Endothelial cell of umbilical vein (primary cell): ENCODE measurements at regions not wholly inside any gene's neighbourhood (a gene's known extent, or its start where the extent isn't known, plus 50 kb on each side); places are given as distances from the start of the nearest gene placed in this dataset.

Experiments
- BruUV-seq: library from RNA; stranded (reverse); fragments of 400-500 nt; replicated peaks from 2 replicates; lab custom pipeline; 2021; lab: Mats Ljungman, UMichigan
- CTCF ChIA-PET: fragments of 300-600, 350-600 bp; sonication (Branson Sonifier 250); formaldehyde crosslinking; loops from one replicate; lab custom pipeline; 2021; ENCODE audit warnings: antibody characterized with exemption, inconsistent platforms; lab: Charles Lee
- POLR2A ChIA-PET: fragments of 300-600, 350-600 bp; sonication (Branson Sonifier 250); formaldehyde crosslinking; loops from one replicate; lab custom pipeline; 2021; ENCODE audit warnings: antibody characterized with exemption, inconsistent platforms; lab: Charles Lee
- DNase-seq: peaks from one replicate; pipeline ENCODE4 v3.0.0-alpha.2; 2011; ENCODE audit warnings: low read depth, low spot score
- FAIRE-seq: peaks from 2 replicates; lab custom pipeline; 2011; peaks lifted over from hg19 to GRCh38; lab: Jason Lieb, UNC
- H2AFZ ChIP-seq: 2 replicates; pipeline ENCODE4 v1.6.0; 2012; ENCODE audit warnings: low read depth, low read length, control low read depth, inconsistent platforms
- H3K27ac ChIP-seq: 2 replicates; pipeline ENCODE4 v1.5.1; 2011; ENCODE audit warnings: low read depth, mild to moderate bottlenecking, control low read depth, low read length, moderate library complexity; ENCODE audit not compliant: insufficient read depth
- H3K27me3 ChIP-seq, 2 experiments: 2 replicates each; pipeline versions ENCODE4 v1.6.0 to v1.6.1; 2011; ENCODE audit warnings: low read length in 2 of 2, mixed read lengths in 1 of 2; ENCODE audit not compliant: control insufficient read depth in 2 of 2, insufficient read depth in 2 of 2
- H3K36me3 ChIP-seq, 2 experiments: 2 replicates in 1 of 2; 3 replicates in 1 of 2; pipeline ENCODE4 v1.5.1; 2011; ENCODE audit warnings: low read length in 2 of 2, mild to moderate bottlenecking in 1 of 2, moderate library complexity in 1 of 2; ENCODE audit not compliant: control insufficient read depth in 2 of 2, insufficient read depth in 2 of 2; ENCODE audit errors: extremely low read depth in 1 of 2
- H3K4me1 ChIP-seq: 3 replicates; pipeline ENCODE4 v1.5.1; 2011; ENCODE audit warnings: mild to moderate bottlenecking, low read length; ENCODE audit not compliant: control insufficient read depth, insufficient read depth; ENCODE audit errors: extremely low read depth
- H3K4me2 ChIP-seq: 2 replicates; pipeline ENCODE4 v1.6.1; 2011; ENCODE audit warnings: low read length, control low read depth, mixed read lengths; ENCODE audit not compliant: insufficient read depth
- H3K4me3 ChIP-seq, 3 experiments: fragments of 200-600 bp in 1 of 3; sonication (generic), shearing (Covaris generic) in 1 of 3; replicated peaks in 1 of 3; 2 replicates each; pipeline ENCODE4 v1.5.1; 2011 to 2016; ENCODE audit warnings: control low read depth in 3 of 3, low read length in 3 of 3, mild to moderate bottlenecking in 2 of 3, inconsistent platforms in 1 of 3, low read depth in 1 of 3, moderate library complexity in 1 of 3; ENCODE audit not compliant: insufficient read depth in 1 of 3
- H3K79me2 ChIP-seq: 2 replicates; pipeline ENCODE4 v1.6.0; 2012; ENCODE audit warnings: low read length, inconsistent platforms; ENCODE audit not compliant: control insufficient read depth, insufficient read depth
- H3K9ac ChIP-seq: replicated peaks from 2 replicates; pipeline ENCODE3; 2011; ENCODE audit warnings: low read length, control low read depth; ENCODE audit not compliant: insufficient read depth; ENCODE audit errors: extremely low read depth
- H3K9me1 ChIP-seq: replicated peaks from 3 replicates; pipeline ENCODE4 v1.6.0; 2011; ENCODE audit warnings: mild to moderate bottlenecking, low read length; ENCODE audit not compliant: control insufficient read depth, insufficient read depth; ENCODE audit errors: extremely low read depth
- H3K9me3 ChIP-seq: replicated peaks from 2 replicates; pipeline ENCODE4 v1.5.1; 2012; ENCODE audit warnings: low read length, inconsistent platforms; ENCODE audit not compliant: control insufficient read depth, insufficient read depth
- H4K20me1 ChIP-seq: replicated peaks from 2 replicates; pipeline ENCODE3; 2011; ENCODE audit warnings: mild to moderate bottlenecking, low read length; ENCODE audit not compliant: control insufficient read depth, insufficient read depth; ENCODE audit errors: extremely low read depth
- CTCF ChIP-seq, 2 donors: IDR thresholded peaks; 1 replicate in 1 of 2; 2 replicates in 1 of 2; pipeline ENCODE4 v1.5.1; 2011; ENCODE audit warnings: low read length in 2 of 2, mild to moderate bottlenecking in 2 of 2, moderate library complexity in 2 of 2, control low read depth in 1 of 2, inconsistent platforms in 1 of 2, low read depth in 1 of 2; ENCODE audit not compliant: insufficient read depth in 1 of 2; ENCODE audit errors: extremely low read depth in 1 of 2
- EZH2 ChIP-seq: IDR thresholded peaks from 2 replicates; pipeline ENCODE4 v1.6.1; 2012; ENCODE audit warnings: borderline replicate concordance, low read depth, mild to moderate bottlenecking, moderate library complexity, low read length, inconsistent platforms; ENCODE audit not compliant: severe bottlenecking
- FOS ChIP-seq: IDR thresholded peaks from 2 replicates; pipeline ENCODE4 v1.6.1; 2011; ENCODE audit warnings: mild to moderate bottlenecking, low read length, moderate library complexity, borderline replicate concordance; ENCODE audit not compliant: insufficient read depth
- GATA2 ChIP-seq: IDR thresholded peaks from 2 replicates; pipeline ENCODE4 v1.7.0; 2011; ENCODE audit warnings: low read depth, mild to moderate bottlenecking, moderate library complexity, mixed read lengths, low read length; ENCODE audit not compliant: insufficient read length, insufficient read depth
- JUN ChIP-seq: IDR thresholded peaks from 2 replicates; pipeline ENCODE4 v1.6.1; 2011; ENCODE audit warnings: borderline replicate concordance, low read depth; ENCODE audit not compliant: insufficient read length, insufficient read depth
- MAX ChIP-seq: IDR thresholded peaks from 2 replicates; pipeline ENCODE4 v1.6.1; 2011; ENCODE audit not compliant: insufficient read depth, insufficient read length
- MYC ChIP-seq: IDR thresholded peaks from one replicate; pipeline ENCODE4 v1.6.1; 2011; ENCODE audit warnings: mild to moderate bottlenecking, low read depth, low read length
- POLR2A ChIP-seq: IDR thresholded peaks from 2 replicates; pipeline ENCODE4 v1.6.1; 2012; ENCODE audit warnings: low read depth, mild to moderate bottlenecking, control low read depth, low read length
- POLR2AphosphoS5 ChIP-seq: IDR thresholded peaks from 2 replicates; pipeline ENCODE4 v1.6.1; 2012; ENCODE audit warnings: low read depth, mild to moderate bottlenecking, control low read depth, low read length, moderate library complexity; ENCODE audit not compliant: insufficient read depth
- dilution Hi-C: fragments of 300-500 bp; cut with MboI; formaldehyde crosslinking; loops from one replicate; pipeline ENCODE4 v1.15.0; 2019; ENCODE audit warnings: low sequenced_read_pairs; ENCODE audit not compliant: extremely low pct_ligation_motif_present
- intact Hi-C: fragments of 100-400 bp; cut with micrococcal nuclease; formaldehyde crosslinking; loops from one replicate; pipeline ENCODE4 v1.10.0; 2022

- H3K27me3 ChIP-seq: peaks cover 0 to 2% of the 10 kb centered on the region in 2 experiments
- no peak overlapping the region for H3K9ac ChIP-seq
- POLR2A ChIA-PET: no interaction called here
- DNase-seq: no peak
- no peak overlapping the region for H2AFZ ChIP-seq
- dilution Hi-C loops: no loop called here
- no TSS peak for BruUV-seq
- no peak overlapping the region for H3K27ac ChIP-seq
- H3K36me3 ChIP-seq: no peaks in the 10 kb centered on the region
- no peaks in the 10 kb centered on the region for H3K4me1 ChIP-seq
- no peak for FAIRE-seq
- H3K9me1 ChIP-seq: no peaks in the 10 kb centered on the region
- CTCF ChIA-PET: no interaction called here
- no peaks in the 10 kb centered on the region for H4K20me1 ChIP-seq
- no peaks in the 10 kb centered on the region for H3K9me3 ChIP-seq
- no peak overlapping the region for H3K4me2 ChIP-seq
- intact Hi-C loops: no loop called here
- TF ChIP-seq FOS: no peak
- no peak for TF ChIP-seq EZH2
- TF ChIP-seq CTCF (IDR thresholded peaks at IDR 0.05; ENCODE audit: extremely low read depth in 1 of 2, insufficient read depth in 1 of 2, low read depth in 1 of 2, low read length in 2 of 2): no peak
- TF ChIP-seq GATA2: no peak
- no peak for TF ChIP-seq MYC
- TF ChIP-seq MAX: no peak
- TF ChIP-seq JUN: no peak
- no peak for TF ChIP-seq POLR2A
- no peak for TF ChIP-seq POLR2AphosphoS5
- no peak overlapping the region for H3K4me3 ChIP-seq
- no peaks in the 10 kb centered on the region for H3K79me2 ChIP-seq
These were observed 244.5 kb downstream of the ZIC4 start for GRCh38 chr3:147161833-147162232.
